ENCODE measurements at regions not wholly inside any gene's neighbourhood (a gene's known extent, or its start where the extent isn't known, plus 50 kb on each side); places are given as distances from the start of the nearest gene placed in this dataset.

- TF ChIP-seq CTCF (conservative IDR thresholded peaks at IDR 0.05 in 1 of 2, IDR thresholded peaks at IDR 0.05 in 1 of 2; ENCODE audit: low read depth in 1 of 2, low read length in 2 of 2) (no peak), EZH2 (IDR thresholded peaks at IDR 0.05; ENCODE audit: low read length, missing control alignments) (no peak)
These were observed 491.8 kb upstream of the ACVR2A start for GRCh38 chr2:147353072-147353381.

All from fibroblast of lung (primary cell).